ENCODE measurements at regions not wholly inside any gene's neighbourhood (a gene's known extent, or its start where the extent isn't known, plus 50 kb on each side); places are given as distances from the start of the nearest gene placed in this dataset.
"Not testable (repeated sequence)": the region's sequence is repeated elsewhere in the genome, so short reads cannot be mapped to it uniquely, and the experiment has no call there.

GRCh38 chr21:6565190-6566094 is 3955.9 kb upstream of the TPTE start:
- H4K20me1 ChIP-seq (replicated peaks; ENCODE audit: control insufficient read depth, insufficient read depth, low read length); in situ Hi-C loops (cut with MboI); H3K79me2 ChIP-seq (ENCODE audit: control insufficient read depth, insufficient read depth, low read length); H3K36me3 ChIP-seq (ENCODE audit: control insufficient read depth, insufficient read depth, low read length); H3K9ac ChIP-seq (ENCODE audit: insufficient read depth in 1 of 2, low read depth in 2 of 2, low read length in 2 of 2); POLR2A ChIA-PET; FAIRE-seq; intact Hi-C loops (cut with micrococcal nuclease); H3K4me3 ChIP-seq; ATAC-seq; H3K4me1 ChIP-seq (replicated peaks in 1 of 2; ENCODE audit: control insufficient read depth in 2 of 2, insufficient read depth in 2 of 2, low read length in 2 of 2); H3K27ac ChIP-seq (ENCODE audit: extremely low read depth, low read depth, low read length); BruUV-seq (replicated peaks); H3K9me3 ChIP-seq (replicated peaks; ENCODE audit: control insufficient read depth, insufficient read depth, low read depth, low read length); H3K27me3 ChIP-seq (ENCODE audit: control insufficient read depth in 2 of 2, insufficient read depth in 2 of 2, low read length in 2 of 2); H2AFZ ChIP-seq (ENCODE audit: low read depth, low read length); H3K9me1 ChIP-seq (ENCODE audit: control insufficient read depth, insufficient read depth, low read length); CTCF ChIA-PET (ENCODE audit: low intra/inter-chr PET ratio): not testable (repeated sequence)
- TF ChIP-seq HDAC6 (IDR thresholded peaks at IDR 0.05; ENCODE audit: low read depth, low read length) (peak; percentile 87; the same call in 1 of the 2 replicates), CREM (IDR thresholded peaks at IDR 0.05; ENCODE audit: low read depth) (peak; percentile 11; the same call in 1 of the 2 replicates), CBX1 (IDR thresholded peaks at IDR 0.05; ENCODE audit: low read depth) (0 out of 2 replicates have a peak, but pooled peaks have one; percentile 11), USF1 (CRISPR knock-in tag; IDR thresholded peaks at IDR 0.05) (peak; percentile 49; the same call in 1 of the 2 replicates)
- WGBS (ENCODE audit: insufficient coverage, low coverage, missing lambda C conversion rate) = 29% methylated on average over 4 of the region's 17 CpGs
- peak in 1 of 4 experiments; percentile 0 for DNase-seq (ENCODE audit: extremely low read depth in 1 of 4, low spot score in 3 of 4)
- H3K4me2 ChIP-seq (ENCODE audit: insufficient read depth, low read length) = peak overlapping the region; percentile 25; the same call in 1 of the 2 replicates

- H3K9me3 ChIP-seq (replicated peaks; ENCODE audit: control insufficient read depth, insufficient read depth, low read depth, low read length); H3K9me1 ChIP-seq (ENCODE audit: control insufficient read depth, insufficient read depth, low read length); BruUV-seq (replicated peaks); H3K36me3 ChIP-seq (ENCODE audit: control insufficient read depth, insufficient read depth, low read length); H3K79me2 ChIP-seq (ENCODE audit: control insufficient read depth, insufficient read depth, low read length); H3K4me3 ChIP-seq; in situ Hi-C loops (cut with MboI); CTCF ChIA-PET (ENCODE audit: low intra/inter-chr PET ratio); ATAC-seq; H4K20me1 ChIP-seq (replicated peaks; ENCODE audit: control insufficient read depth, insufficient read depth, low read length); H3K27ac ChIP-seq (ENCODE audit: extremely low read depth, low read depth, low read length); H2AFZ ChIP-seq (ENCODE audit: low read depth, low read length); H3K4me2 ChIP-seq (ENCODE audit: insufficient read depth, low read length); H3K9ac ChIP-seq (ENCODE audit: insufficient read depth in 1 of 2, low read depth in 2 of 2, low read length in 2 of 2); H3K4me1 ChIP-seq (replicated peaks in 1 of 2; ENCODE audit: control insufficient read depth in 2 of 2, insufficient read depth in 2 of 2, low read length in 2 of 2); FAIRE-seq; H3K27me3 ChIP-seq (ENCODE audit: control insufficient read depth in 2 of 2, insufficient read depth in 2 of 2, low read length in 2 of 2); intact Hi-C loops (cut with micrococcal nuclease); DNase-seq (ENCODE audit: extremely low read depth in 1 of 4, low spot score in 3 of 4); POLR2A ChIA-PET: not testable (repeated sequence)
- no CpG with 5 or more reads among the region's 5 CpGs for WGBS (ENCODE audit: insufficient coverage, low coverage, missing lambda C conversion rate)
These were observed 3953.8 kb upstream of the TPTE start for GRCh38 chr21:6567542-6567941.

GRCh38 chr21:6569152-6569551 is 3952.2 kb upstream of the TPTE start:
- BruUV-seq (replicated peaks); DNase-seq (ENCODE audit: extremely low read depth in 1 of 4, low spot score in 3 of 4); intact Hi-C loops (cut with micrococcal nuclease); H3K4me3 ChIP-seq; H3K27ac ChIP-seq (ENCODE audit: extremely low read depth, low read depth, low read length); in situ Hi-C loops (cut with MboI); H3K4me2 ChIP-seq (ENCODE audit: insufficient read depth, low read length); H3K9me1 ChIP-seq (ENCODE audit: control insufficient read depth, insufficient read depth, low read length); H3K9ac ChIP-seq (ENCODE audit: insufficient read depth in 1 of 2, low read depth in 2 of 2, low read length in 2 of 2); FAIRE-seq; H3K4me1 ChIP-seq (replicated peaks in 1 of 2; ENCODE audit: control insufficient read depth in 2 of 2, insufficient read depth in 2 of 2, low read length in 2 of 2); H3K9me3 ChIP-seq (replicated peaks; ENCODE audit: control insufficient read depth, insufficient read depth, low read depth, low read length); H4K20me1 ChIP-seq (replicated peaks; ENCODE audit: control insufficient read depth, insufficient read depth, low read length); POLR2A ChIA-PET; H2AFZ ChIP-seq (ENCODE audit: low read depth, low read length); H3K79me2 ChIP-seq (ENCODE audit: control insufficient read depth, insufficient read depth, low read length); CTCF ChIA-PET (ENCODE audit: low intra/inter-chr PET ratio); H3K27me3 ChIP-seq (ENCODE audit: control insufficient read depth in 2 of 2, insufficient read depth in 2 of 2, low read length in 2 of 2); H3K36me3 ChIP-seq (ENCODE audit: control insufficient read depth, insufficient read depth, low read length): not testable (repeated sequence)
- no CpG with 5 or more reads among the region's 16 CpGs for WGBS (ENCODE audit: insufficient coverage, low coverage, missing lambda C conversion rate)
- ATAC-seq = peak; percentile 88

Measured in K562 (cell line).